Endothelial cell (in vitro differentiated cells): ENCODE measurements at regions not wholly inside any gene's neighbourhood (a gene's known extent, or its start where the extent isn't known, plus 50 kb on each side); places are given as distances from the start of the nearest gene placed in this dataset.

Source experiments
- DNase-seq: peaks from one replicate; pipeline ENCODE4 v3.0.0; 2021; ENCODE audit warnings: low spot score
- H3K27ac Mint-ChIP-seq: one replicate; pipeline ENCODE4 v1.8.0; 2021; ENCODE audit warnings: mixed read lengths, inconsistent platforms; ENCODE audit not compliant: unreplicated experiment
- H3K27me3 Mint-ChIP-seq: one replicate; pipeline ENCODE4 v1.8.0; 2021; ENCODE audit warnings: mild to moderate bottlenecking, moderate library complexity, mixed read lengths, inconsistent platforms; ENCODE audit not compliant: unreplicated experiment
- H3K36me3 Mint-ChIP-seq: one replicate; pipeline ENCODE4 v1.8.0; 2021; ENCODE audit warnings: mild to moderate bottlenecking, low read depth, mixed read lengths, inconsistent platforms; ENCODE audit not compliant: unreplicated experiment
- H3K4me1 Mint-ChIP-seq: one replicate; pipeline ENCODE4 v1.8.0; 2021; ENCODE audit warnings: mild to moderate bottlenecking, mixed read lengths, inconsistent platforms; ENCODE audit not compliant: unreplicated experiment
- H3K4me3 Mint-ChIP-seq: one replicate; pipeline ENCODE4 v1.8.0; 2021; ENCODE audit warnings: mild to moderate bottlenecking, mixed read lengths, inconsistent platforms; ENCODE audit not compliant: unreplicated experiment
- H3K9me3 Mint-ChIP-seq: one replicate; pipeline ENCODE4 v1.8.0; 2021; ENCODE audit warnings: mixed read lengths, inconsistent platforms; ENCODE audit not compliant: unreplicated experiment
- CTCF ChIP-seq: fragments of 200-600 bp; sonication (generic); IDR thresholded peaks from one replicate; pipeline ENCODE4 v1.5.0; 2021; ENCODE audit warnings: antibody characterized with exemption; ENCODE audit not compliant: unreplicated experiment

GRCh38 chr1:38609166-38610025 lies 250.2 kb downstream of the RRAGC start:
- no peak for DNase-seq
- Mint-ChIP-seq H3K27me3 (no peaks in the 10 kb centered on the region), H3K9me3 (no peaks in the 10 kb centered on the region), H3K4me1 (peaks cover 3% of the 10 kb centered on the region), H3K36me3 (no peaks in the 10 kb centered on the region), H3K27ac (no peak overlapping the region), H3K4me3 (no peak overlapping the region)
- TF ChIP-seq CTCF = no peak

- peak; percentile 61 for DNase-seq
- no peak overlapping the region for H3K4me3 Mint-ChIP-seq
- H3K9me3 Mint-ChIP-seq = no peaks in the 10 kb centered on the region
- peaks cover 3% of the 10 kb centered on the region for H3K4me1 Mint-ChIP-seq
- H3K36me3 Mint-ChIP-seq = no peaks in the 10 kb centered on the region
- peak; percentile 75 for TF ChIP-seq CTCF
- H3K27ac Mint-ChIP-seq = no peak overlapping the region
- no peaks in the 10 kb centered on the region for H3K27me3 Mint-ChIP-seq
These were observed 251.2 kb downstream of the RRAGC start for GRCh38 chr1:38608202-38608864.

GRCh38 chr1:38607526-38607925 lies 252.0 kb downstream of the RRAGC start:
- DNase-seq = no peak
- no peak for TF ChIP-seq CTCF
- no peaks in the 10 kb centered on the region for H3K27me3 Mint-ChIP-seq
- H3K27ac Mint-ChIP-seq = no peak overlapping the region
- H3K4me1 Mint-ChIP-seq = peaks cover 3% of the 10 kb centered on the region
- H3K4me3 Mint-ChIP-seq = no peak overlapping the region
- H3K9me3 Mint-ChIP-seq = no peaks in the 10 kb centered on the region
- no peaks in the 10 kb centered on the region for H3K36me3 Mint-ChIP-seq

GRCh38 chr1:38605063-38605462 lies 254.5 kb downstream of the RRAGC start:
- H3K27ac Mint-ChIP-seq = no peak overlapping the region
- no peak for TF ChIP-seq CTCF
- H3K36me3 Mint-ChIP-seq = no peaks in the 10 kb centered on the region
- no peaks in the 10 kb centered on the region for H3K9me3 Mint-ChIP-seq
- no peak overlapping the region for H3K4me3 Mint-ChIP-seq
- H3K4me1 Mint-ChIP-seq = peaks cover 3% of the 10 kb centered on the region
- no peaks in the 10 kb centered on the region for H3K27me3 Mint-ChIP-seq
- no peak for DNase-seq

- no peak overlapping the region for H3K27ac Mint-ChIP-seq
- TF ChIP-seq CTCF = no peak
- H3K9me3 Mint-ChIP-seq = no peaks in the 10 kb centered on the region
- H3K36me3 Mint-ChIP-seq = no peaks in the 10 kb centered on the region
- no peak for DNase-seq
- H3K4me3 Mint-ChIP-seq = no peak overlapping the region
- H3K4me1 Mint-ChIP-seq = peaks cover 3% of the 10 kb centered on the region
- H3K27me3 Mint-ChIP-seq = peaks cover 3% of the 10 kb centered on the region
These were observed 255.7 kb downstream of the RRAGC start for GRCh38 chr1:38603907-38604306.
